ENCODE measurements at regions not wholly inside any gene's neighbourhood (a gene's known extent, or its start where the extent isn't known, plus 50 kb on each side); places are given as distances from the start of the nearest gene placed in this dataset.

- no peaks in the 10 kb centered on the region for H3K36me3 ChIP-seq (ENCODE audit: insufficient read depth, low read length)
- no peaks in the 10 kb centered on the region for H3K27me3 ChIP-seq (ENCODE audit: insufficient read depth, low read length)
- H3K4me3 ChIP-seq (ENCODE audit: low read depth, low read length): no peak overlapping the region
- H2AFZ ChIP-seq (ENCODE audit: low read length, unreplicated experiment): no peak overlapping the region
- no peaks in the 10 kb centered on the region for H3K4me1 ChIP-seq (ENCODE audit: control insufficient read depth, insufficient read depth, low read length, unreplicated experiment)
- H3K79me2 ChIP-seq (ENCODE audit: control insufficient read depth, insufficient read depth, low read length, unreplicated experiment): no peaks in the 10 kb centered on the region
- no peak overlapping the region for H3K27ac ChIP-seq (ENCODE audit: low read depth, low read length)
Observed at GRCh38 chrX:96246436-96246835, 438.2 kb upstream of the DIAPH2 start.

Data from ACC112 (cell line).